ENCODE measurements at regions not wholly inside any gene's neighbourhood (a gene's known extent, or its start where the extent isn't known, plus 50 kb on each side); places are given as distances from the start of the nearest gene placed in this dataset.
A peak's percentile ranks its signal among the peaks of the same experiment; 100 is the strongest.

GRCh38 chr2:177317857-177318256 lies 53.3 kb upstream of the NFE2L2 start (continued):
- TF ChIP-seq OSR2 (tag by site-specific recombination; IDR thresholded peaks at IDR 0.05) (no peak), ZNF596 (tag by site-specific recombination; IDR thresholded peaks at IDR 0.05) (no peak), ZSCAN4 (tag by site-specific recombination; IDR thresholded peaks at IDR 0.05) (no peak), ZNF623 (tag by site-specific recombination; IDR thresholded peaks at IDR 0.05) (no peak), EGR2 (tag by site-specific recombination; IDR thresholded peaks at IDR 0.05; ENCODE audit: low read depth) (no peak), ZNF354C (tag by site-specific recombination; IDR thresholded peaks at IDR 0.05; ENCODE audit: borderline replicate concordance, low read depth) (no peak)

- Histone ChIP-seq H3K9me3 (ENCODE audit: control insufficient read depth, insufficient read depth, low read depth, low read length) (no peaks in the 10 kb centered on the region), H3K4me3 (ENCODE audit: low read depth, low read length) (no peak overlapping the region), H3K36me3 (ENCODE audit: control insufficient read depth in 2 of 2, insufficient read depth in 1 of 2, low read length in 2 of 2) (no peaks in the 10 kb centered on the region), H3K4me1 (ENCODE audit: control insufficient read depth, insufficient read depth, low read length) (peaks cover 6% of the 10 kb centered on the region), H3K27ac (ENCODE audit: extremely low read depth, low read depth, low read length) (no peak overlapping the region)
- ChIA-PET POLR2A (no interaction called here), CTCF (no interaction called here)
- TF ChIP-seq ZSCAN16 (tag by site-specific recombination; IDR thresholded peaks at IDR 0.05) (no peak), SCRT2 (tag by site-specific recombination; IDR thresholded peaks at IDR 0.05) (0 out of 2 replicates have a peak, but pooled peaks have one; percentile 17)
Measured at GRCh38 chr2:177318613-177319012, 54.1 kb upstream of the NFE2L2 start.

GRCh38 chr2:177320596-177320995 lies 56.1 kb upstream of the NFE2L2 start:
- no peak for TF ChIP-seq PRDM1 (tag by site-specific recombination; IDR thresholded peaks at IDR 0.05)
- no peak for TF ChIP-seq ZNF266 (tag by site-specific recombination; IDR thresholded peaks at IDR 0.05; ENCODE audit: low read depth)
- TF ChIP-seq KLF9 (tag by site-specific recombination; IDR thresholded peaks at IDR 0.05; ENCODE audit: low read depth) = no peak
- no peak for TF ChIP-seq ZNF571 (tag by site-specific recombination; IDR thresholded peaks at IDR 0.05)
- TF ChIP-seq KLF17 (tag by site-specific recombination; IDR thresholded peaks at IDR 0.05) = no peak
- no peak for TF ChIP-seq ATF2 (tag by site-specific recombination; IDR thresholded peaks at IDR 0.05; ENCODE audit: low read depth)
- TF ChIP-seq ZBTB11 (tag by site-specific recombination; conservative IDR thresholded peaks at IDR 0.05; ENCODE audit: low read depth) = no peak
- TF ChIP-seq ZNF26 (tag by site-specific recombination; IDR thresholded peaks at IDR 0.05) = no peak
- TF ChIP-seq ZNF146 (tag by site-specific recombination; IDR thresholded peaks at IDR 0.05) = no peak
- no peak for TF ChIP-seq SALL2 (tag by site-specific recombination; IDR thresholded peaks at IDR 0.05; ENCODE audit: borderline replicate concordance)
- TF ChIP-seq ZNF10 (tag by site-specific recombination; IDR thresholded peaks at IDR 0.05) = no peak
- TF ChIP-seq ZNF558 (tag by site-specific recombination; IDR thresholded peaks at IDR 0.05) = no peak
- TF ChIP-seq CTCF (tag by site-specific recombination; IDR thresholded peaks at IDR 0.05) = no peak
- no peak for TF ChIP-seq ZNF580 (tag by site-specific recombination; IDR thresholded peaks at IDR 0.05)
- no peak for TF ChIP-seq ZNF837 (tag by site-specific recombination; IDR thresholded peaks at IDR 0.05)
- POLR2A ChIA-PET = no interaction called here
- Histone ChIP-seq H3K9me3 (ENCODE audit: control insufficient read depth, insufficient read depth, low read depth, low read length) (no peaks in the 10 kb centered on the region), H3K36me3 (ENCODE audit: control insufficient read depth in 2 of 2, insufficient read depth in 1 of 2, low read length in 2 of 2) (no peaks in the 10 kb centered on the region), H3K4me1 (ENCODE audit: control insufficient read depth, insufficient read depth, low read length) (no peaks in the 10 kb centered on the region), H3K4me3 (ENCODE audit: low read depth, low read length) (no peak overlapping the region), H3K27ac (ENCODE audit: extremely low read depth, low read depth, low read length) (no peak overlapping the region)
- CTCF ChIA-PET = interaction anchor here (1.1 kb wide), 1 partner anchor 24 kb away, joined by 3 read pairs; no protein-coding TSS in a partner anchor
